ENCODE measurements at regions not wholly inside any gene's neighbourhood (a gene's known extent, or its start where the extent isn't known, plus 50 kb on each side); places are given as distances from the start of the nearest gene placed in this dataset.

DNA sequence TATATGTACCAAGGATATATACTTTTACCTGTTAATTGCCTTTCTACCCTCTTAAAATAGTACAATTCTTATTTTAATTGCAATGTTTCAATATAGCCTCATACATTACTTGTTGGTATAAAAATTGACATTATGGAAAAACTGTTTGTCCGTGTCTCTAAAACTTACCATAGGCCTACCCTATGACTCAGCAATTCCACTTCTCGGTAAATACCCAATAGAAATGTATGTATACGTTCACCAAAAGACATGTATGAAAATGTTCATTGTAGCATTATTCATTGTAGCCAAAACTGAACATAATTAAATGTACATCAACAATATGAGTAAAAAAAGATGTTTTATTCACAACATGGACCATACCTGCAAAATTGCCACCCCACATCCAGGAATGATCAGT lies 679.2 kb upstream of the UBE2E2 start:
- TF ChIP-seq EZH2 (IDR thresholded peaks at IDR 0.05) = no peak
- TF ChIP-seq POLR2AphosphoS5 (IDR thresholded peaks at IDR 0.05; ENCODE audit: borderline replicate concordance, low read depth, low read length) = no peak

Measured in SK-N-MC (cell line).